Umbilical cord (tissue), 1 donor: ENCODE measurements at regions not wholly inside any gene's neighbourhood (a gene's known extent, or its start where the extent isn't known, plus 50 kb on each side); places are given as distances from the start of the nearest gene placed in this dataset.
"Not testable (repeated sequence)": the region's sequence is repeated elsewhere in the genome, so short reads cannot be mapped to it uniquely, and the experiment has no call there.

Experiments
- DNase-seq: peaks from one replicate; pipeline ENCODE4 v3.0.0-alpha.2; 2015; ENCODE audit warnings: low spot score

- no peak for DNase-seq
Observed at GRCh38 chr3:18734309-18734708, 309.2 kb upstream of the SATB1 start.

GRCh38 chr3:18732474-18732873 lies 307.3 kb upstream of the SATB1 start:
- DNase-seq, result no peak

- no peak for DNase-seq
Observed at GRCh38 chr3:18730491-18730890, 305.4 kb upstream of the SATB1 start.

GRCh38 chr3:18729671-18730070 lies 304.5 kb upstream of the SATB1 start:
- no peak for DNase-seq

- peak; percentile 42 for DNase-seq
Observed at GRCh38 chr3:18725668-18726407, 300.7 kb upstream of the SATB1 start.

GRCh38 chr3:18724456-18724855 lies 299.3 kb upstream of the SATB1 start:
- DNase-seq, result no peak

- DNase-seq, result no peak
Observed at GRCh38 chr3:18723206-18723810, 298.2 kb upstream of the SATB1 start.

GRCh38 chr3:18720543-18720942 lies 295.4 kb upstream of the SATB1 start:
- DNase-seq, result no peak

GRCh38 chr3:18717598-18717997 lies 292.5 kb upstream of the SATB1 start:
- DNase-seq, result no peak

GRCh38 chr3:18716821-18717220 lies 291.7 kb upstream of the SATB1 start:
- DNase-seq, result no peak

- DNase-seq, result peak; percentile 32
Observed at GRCh38 chr3:18716101-18716500, 291.0 kb upstream of the SATB1 start.

- no peak for DNase-seq
Observed at GRCh38 chr3:18715208-18715607, 290.1 kb upstream of the SATB1 start.

- no peak for DNase-seq
Observed at GRCh38 chr3:18713577-18713951, 288.4 kb upstream of the SATB1 start.

GRCh38 chr3:18712713-18713576 lies 287.8 kb upstream of the SATB1 start:
- DNase-seq, result no peak

GRCh38 chr3:18704326-18704725 lies 279.2 kb upstream of the SATB1 start:
- DNase-seq, result no peak

GRCh38 chr3:18703798-18704197 lies 278.7 kb upstream of the SATB1 start:
- DNase-seq, result no peak

GRCh38 chr3:18693588-18694329 lies 268.6 kb upstream of the SATB1 start:
- not testable (repeated sequence) for DNase-seq

- no peak for DNase-seq
Observed at GRCh38 chr3:18687286-18687685, 262.1 kb upstream of the SATB1 start.

GRCh38 chr3:18683900-18684299 lies 258.8 kb upstream of the SATB1 start:
- DNase-seq, result no peak

- DNase-seq, result no peak
Observed at GRCh38 chr3:18681818-18682345, 256.7 kb upstream of the SATB1 start.

GRCh38 chr3:18680758-18681157 lies 255.6 kb upstream of the SATB1 start:
- DNase-seq, result no peak

GRCh38 chr3:18679238-18679637 lies 254.1 kb upstream of the SATB1 start:
- DNase-seq, result no peak
